ENCODE measurements at regions not wholly inside any gene's neighbourhood (a gene's known extent, or its start where the extent isn't known, plus 50 kb on each side); places are given as distances from the start of the nearest gene placed in this dataset.

- no peaks in the 10 kb centered on the region for H3K36me3 ChIP-seq
- intact Hi-C loops (cut with DNase I): no loop called here
- no peaks in the 10 kb centered on the region for H3K27me3 ChIP-seq
- no peak for DNase-seq
- no peaks in the 10 kb centered on the region for H3K4me1 ChIP-seq
- no peak overlapping the region for H3K4me3 ChIP-seq
- no peaks in the 10 kb centered on the region for H3K9me3 ChIP-seq
- no peak for TF ChIP-seq CTCF (IDR thresholded peaks at IDR 0.05)
- no peak overlapping the region for H3K9ac ChIP-seq (ENCODE audit: low read depth in 2 of 2, low read length in 2 of 2)
- no peak overlapping the region for H3K27ac ChIP-seq
Observed at GRCh38 chr11:112388496-112388895, 127.8 kb upstream of the PLET1 start.

- Histone ChIP-seq H3K4me3 (no peak overlapping the region), H3K9ac (ENCODE audit: low read depth in 2 of 2, low read length in 2 of 2) (no peak overlapping the region), H3K9me3 (no peaks in the 10 kb centered on the region), H3K36me3 (no peaks in the 10 kb centered on the region), H3K27ac (no peak overlapping the region), H3K27me3 (no peaks in the 10 kb centered on the region), H3K4me1 (no peaks in the 10 kb centered on the region)
- DNase-seq: no peak
- TF ChIP-seq CTCF (IDR thresholded peaks at IDR 0.05): no peak
- intact Hi-C loops (cut with DNase I): no loop called here
Observed at GRCh38 chr11:112391086-112391485, 130.4 kb upstream of the PLET1 start.

- no peaks in the 10 kb centered on the region for H3K9me3 ChIP-seq
- intact Hi-C loops (cut with DNase I): no loop called here
- H3K27ac ChIP-seq: no peak overlapping the region
- H3K4me1 ChIP-seq: no peaks in the 10 kb centered on the region
- H3K36me3 ChIP-seq: no peaks in the 10 kb centered on the region
- no peak overlapping the region for H3K4me3 ChIP-seq
- DNase-seq: no peak
- no peaks in the 10 kb centered on the region for H3K27me3 ChIP-seq
- H3K9ac ChIP-seq (ENCODE audit: low read depth in 2 of 2, low read length in 2 of 2): no peak overlapping the region
- TF ChIP-seq CTCF (IDR thresholded peaks at IDR 0.05): no peak
Observed at GRCh38 chr11:112392904-112393303, 132.2 kb upstream of the PLET1 start.

GRCh38 chr11:112394304-112394703, 133.6 kb upstream of the PLET1 start:
- H3K9ac ChIP-seq (ENCODE audit: low read depth in 2 of 2, low read length in 2 of 2): no peak overlapping the region
- no peak overlapping the region for H3K27ac ChIP-seq
- intact Hi-C loops (cut with DNase I): no loop called here
- H3K27me3 ChIP-seq: no peaks in the 10 kb centered on the region
- no peaks in the 10 kb centered on the region for H3K9me3 ChIP-seq
- H3K4me3 ChIP-seq: no peak overlapping the region
- no peak for DNase-seq
- no peaks in the 10 kb centered on the region for H3K4me1 ChIP-seq
- no peaks in the 10 kb centered on the region for H3K36me3 ChIP-seq
- no peak for TF ChIP-seq CTCF (IDR thresholded peaks at IDR 0.05)

GRCh38 chr11:112396076-112396475, 135.4 kb upstream of the PLET1 start:
- no peak for TF ChIP-seq CTCF (IDR thresholded peaks at IDR 0.05)
- H3K4me1 ChIP-seq: no peaks in the 10 kb centered on the region
- intact Hi-C loops (cut with DNase I): no loop called here

More at GRCh38 chr11:112396076-112396475, 135.4 kb upstream of the PLET1 start:
- no peak overlapping the region for H3K9ac ChIP-seq (ENCODE audit: low read depth in 2 of 2, low read length in 2 of 2)
- H3K27me3 ChIP-seq: no peaks in the 10 kb centered on the region
- H3K9me3 ChIP-seq: no peaks in the 10 kb centered on the region
- DNase-seq: no peak
- H3K27ac ChIP-seq: no peak overlapping the region
- H3K36me3 ChIP-seq: no peaks in the 10 kb centered on the region
- no peak overlapping the region for H3K4me3 ChIP-seq

Data from colonic mucosa (tissue), 4 donors.